HepG2 (cell line): ENCODE measurements at regions not wholly inside any gene's neighbourhood (a gene's known extent, or its start where the extent isn't known, plus 50 kb on each side); places are given as distances from the start of the nearest gene placed in this dataset.

Source experiments
- ATAC-seq: fragments of 200-7000 bp; cut with Tn5 transposase; 3 replicates; pipeline ENCODE4 v1.9.1; 2020; ENCODE audit warnings: mild to moderate bottlenecking, moderate library complexity
- BruUV-seq: library from RNA; stranded (reverse); fragments of 400-500 nt; replicated peaks from 2 replicates; lab custom pipeline; 2021; lab: Mats Ljungman, UMichigan
- CTCF ChIA-PET: fragments of 300-600 bp; formaldehyde crosslinking; extraction: SDS; loops from one replicate; lab custom pipeline; 2021; ENCODE audit warnings: low total read pairs, inconsistent platforms, low intra/inter-chr PET ratio; lab: Yijun Ruan, JAX
- POLR2A ChIA-PET: fragments of 350-600 bp; sonication (Branson Sonifier 250); formaldehyde crosslinking; loops from one replicate; lab custom pipeline; 2020; ENCODE audit warnings: antibody characterized with exemption, inconsistent platforms; lab: Yijun Ruan, JAX
- DNase-seq: peaks from one replicate; pipeline ENCODE4 v3.0.0-alpha.2; 2015; ENCODE audit warnings: low spot score
- FAIRE-seq: peaks from 3 replicates; lab custom pipeline; 2011; peaks lifted over from hg19 to GRCh38; lab: Jason Lieb, UNC
- H2AFZ ChIP-seq: one replicate; pipeline ENCODE4 v1.6.1; 2011; ENCODE audit warnings: low read length, inconsistent platforms
- H3K27ac ChIP-seq: fragments of 300-600 bp; 3 replicates; pipeline ENCODE4 v1.8.0; 2011; ENCODE audit warnings: mixed run types, mild to moderate bottlenecking, mixed read lengths, low read length, inconsistent platforms; ENCODE audit not compliant: insufficient read depth; ENCODE audit errors: extremely low read length
- H3K27me3 ChIP-seq, 2 experiments: fragments of 200-600 bp in 1 of 2; 2 replicates in 1 of 2; 3 replicates in 1 of 2; pipeline versions ENCODE4 v1.6.0 to v1.8.0; 2011; ENCODE audit warnings: low read length in 2 of 2, mild to moderate bottlenecking in 2 of 2, moderate library complexity in 2 of 2, inconsistent platforms in 1 of 2; ENCODE audit not compliant: insufficient read depth in 2 of 2, control insufficient read depth in 1 of 2
- H3K36me3 ChIP-seq, 2 experiments: fragments of 200-600 bp in 1 of 2; replicated peaks in 1 of 2; 2 replicates in 1 of 2; 3 replicates in 1 of 2; pipeline versions ENCODE4 v1.5.1 to v1.8.0; 2011; ENCODE audit warnings: low read length in 2 of 2, inconsistent platforms in 1 of 2; ENCODE audit not compliant: insufficient read depth in 2 of 2, control insufficient read depth in 1 of 2
- H3K4me1 ChIP-seq: 2 replicates; pipeline ENCODE4 v1.5.1; 2012; ENCODE audit warnings: low read length, inconsistent platforms; ENCODE audit not compliant: insufficient read depth
- H3K4me2 ChIP-seq: 2 replicates; pipeline ENCODE4 v1.6.0; 2011; ENCODE audit warnings: low read depth, low read length, inconsistent platforms
- H3K4me3 ChIP-seq, 3 experiments: fragments of 200-600 bp in 1 of 3; sonication (generic), shearing (Covaris generic) in 1 of 3; replicated peaks in 1 of 3; 2 replicates each; pipeline ENCODE4 v1.5.1; 2011 to 2016; ENCODE audit warnings: low read length in 3 of 3, inconsistent platforms in 2 of 3, low read depth in 2 of 3, mild to moderate bottlenecking in 2 of 3, control low read depth in 1 of 3, mixed read lengths in 1 of 3; ENCODE audit not compliant: insufficient read depth in 1 of 3
- H3K79me2 ChIP-seq: one replicate; pipeline ENCODE4 v1.6.1; 2011; ENCODE audit warnings: low read length, inconsistent platforms; ENCODE audit not compliant: insufficient read depth
- H3K9ac ChIP-seq: 2 replicates; pipeline ENCODE4 v1.6.0; 2011; ENCODE audit warnings: mild to moderate bottlenecking, low read depth, low read length, inconsistent platforms; ENCODE audit not compliant: insufficient read depth
- H3K9me3 ChIP-seq: 2 replicates; pipeline ENCODE4 v1.5.1; 2012; ENCODE audit warnings: mild to moderate bottlenecking, low read length
- H4K20me1 ChIP-seq: 2 replicates; pipeline ENCODE4 v1.6.0; 2011; ENCODE audit warnings: inconsistent platforms, mild to moderate bottlenecking, low read length, moderate library complexity; ENCODE audit not compliant: insufficient read depth
- ATF7 ChIP-seq, 2 experiments: fragments of 450-650 bp in 1 of 2; sonication (generic) in 1 of 2; formaldehyde crosslinking in 1 of 2; IDR thresholded peaks; 2 replicates each; pipeline versions ENCODE4 v1.4.0 to v1.6.1; 2016 to 2020; ENCODE audit warnings: antibody characterized with exemption in 1 of 2, mild to moderate bottlenecking in 1 of 2, missing genetic modification reagents in 1 of 2
- MTERF4 ChIP-seq: sonication (generic); formaldehyde crosslinking; IDR thresholded peaks from 2 replicates; pipeline ENCODE4 v1.8.0; 2023; ENCODE audit warnings: mild to moderate bottlenecking, missing genetic modification reagents
- NAIF1 ChIP-seq: sonication (generic); formaldehyde crosslinking; IDR thresholded peaks from 2 replicates; pipeline ENCODE4 v1.5.0; 2020; ENCODE audit warnings: mild to moderate bottlenecking, missing genetic modification reagents, borderline replicate concordance
- RORA ChIP-seq: sonication (generic); formaldehyde crosslinking; IDR thresholded peaks from 2 replicates; pipeline ENCODE4 v1.5.0; 2020; ENCODE audit warnings: mild to moderate bottlenecking, missing genetic modification reagents, moderate library complexity
- ZNF274 ChIP-seq: sonication (generic); formaldehyde crosslinking; IDR thresholded peaks from 2 replicates; pipeline ENCODE4 v1.5.1; 2020; ENCODE audit warnings: mild to moderate bottlenecking, missing genetic modification reagents
- ZNF687 ChIP-seq: sonication (generic); formaldehyde crosslinking; IDR thresholded peaks from 2 replicates; pipeline ENCODE4 v1.5.1; 2020; ENCODE audit warnings: mild to moderate bottlenecking, missing genetic modification reagents, moderate library complexity
- WGBS: methylation state at CpG from one replicate; pipeline ENCODE4 v1.1.6; 2017; ENCODE audit warnings: low lambda C conversion rate; 5-methylcytosine and 5-hydroxymethylcytosine counted together
- in situ Hi-C: cut with HindIII; loops from 2 replicates; pipeline ENCODE4 v1.10.0; 2017; ENCODE audit warnings: low pct_unique_long_range_greater_than_20kb; ENCODE audit not compliant: extremely low pct_ligation_motif_present
- intact Hi-C: fragments of 100-400 bp; cut with micrococcal nuclease; formaldehyde crosslinking; loops from one replicate; pipeline ENCODE4 v1.10.0; 2022; ENCODE audit not compliant: unreplicated experiment

- peak; percentile 37 for TF ChIP-seq ZNF687 (CRISPR knock-in tag)
- peak; percentile 65; the same call in 1 of the 2 replicates for TF ChIP-seq ZNF274 (CRISPR knock-in tag)
- TF ChIP-seq RORA: no peak
- TF ChIP-seq MTERF4 (CRISPR knock-in tag): 0 out of 2 replicates have a peak, but pooled peaks have one; percentile 41
Measured at GRCh38 chr6:137739544-137739943, 127.5 kb upstream of the TNFAIP3 start (continued).

GRCh38 chr6:137740091-137740755 lies 126.8 kb upstream of the TNFAIP3 start:
- TF ChIP-seq NAIF1 (CRISPR knock-in tag) (no peak), ATF7 (IDR thresholded peaks at IDR 0.05) (peak; percentile 33; the same call in 1 of the 2 replicates), ATF7 (CRISPR knock-in tag; IDR thresholded peaks at IDR 0.05) (no peak)
- Histone ChIP-seq H3K27ac (no peak overlapping the region), H3K27me3 (no peaks in the 10 kb centered on the region), H4K20me1 (no peaks in the 10 kb centered on the region), H3K4me1 (peaks cover 69% of the 10 kb centered on the region), H3K9ac (no peak overlapping the region), H2AFZ (no peak overlapping the region), H3K4me3 (no peak overlapping the region), H3K79me2 (no peaks in the 10 kb centered on the region), H3K4me2 (no peak overlapping the region), H3K9me3 (no peaks in the 10 kb centered on the region), H3K36me3 (no peaks in the 10 kb centered on the region)
- intact Hi-C loops: no loop called here
- ChIA-PET CTCF (no interaction called here), POLR2A (interaction anchor here (1.4 to 1.6 kb wide), 2 partner anchors 8 to 54 kb away, joined by 3 to 5 read pairs; no protein-coding TSS in a partner anchor)
- ATAC-seq (no peak), DNase-seq (no peak), FAIRE-seq (no peak)
- in situ Hi-C loops: no loop called here
- BruUV-seq: no TSS peak
- 97% methylated on average over 7 of the region's 7 CpGs for WGBS
